HCT116 (cell line): ENCODE measurements at regions not wholly inside any gene's neighbourhood (a gene's known extent, or its start where the extent isn't known, plus 50 kb on each side); places are given as distances from the start of the nearest gene placed in this dataset.

Experiments
- ATAC-seq: fragments of 200-7000 bp; cut with Tn5 transposase; 2 replicates; pipeline ENCODE4 v1.9.1; 2020; ENCODE audit warnings: mild to moderate bottlenecking, moderate library complexity
- BruUV-seq: library from RNA; stranded (reverse); fragments of 400-500 nt; replicated peaks from 2 replicates; lab custom pipeline; 2021; lab: Mats Ljungman, UMichigan
- CTCF ChIA-PET: fragments of 300-600 bp; sonication (Branson Sonifier 250); formaldehyde crosslinking; loops from one replicate; lab custom pipeline; 2021; ENCODE audit warnings: antibody characterized with exemption; lab: Charles Lee
- POLR2A ChIA-PET: fragments of 300-600, 350-600 bp; sonication (Branson Sonifier 250); formaldehyde crosslinking; loops from one replicate; lab custom pipeline; 2021; ENCODE audit warnings: antibody characterized with exemption; lab: Charles Lee
- RAD21 ChIA-PET, 2 experiments: fragments of 300-600 bp; sonication (Branson Sonifier 250); formaldehyde crosslinking; loops; one replicate each; lab custom pipeline; 2023; ENCODE audit warnings: low total read pairs in 2 of 2; ENCODE audit not compliant: uncharacterized antibody in 2 of 2, unreplicated experiment in 2 of 2, low non-redundant PET in 1 of 2; lab: Charles Lee
- DNase-seq: peaks from one replicate; pipeline ENCODE4 v3.0.0-alpha.2; 2010; ENCODE audit warnings: low read depth, low spot score
- H2AFZ ChIP-seq: fragments of 200-600 bp; shearing (Covaris generic), sonication (generic); 2 replicates; pipeline ENCODE4 v1.6.1; 2017; ENCODE audit warnings: low read depth, mixed run types, mixed read lengths, antibody characterized with exemption, low read length; ENCODE audit not compliant: poor library complexity, severe bottlenecking
- H3K27ac ChIP-seq: 2 replicates; pipeline ENCODE4 v1.5.1; 2012; ENCODE audit warnings: low read depth, low read length
- H3K27me3 ChIP-seq: fragments of 200-600 bp; sonication (generic); 2 replicates; pipeline ENCODE4 v1.6.1; 2016; ENCODE audit warnings: mixed run types, low read length, mixed read lengths; ENCODE audit not compliant: insufficient read depth
- H3K36me3 ChIP-seq, 2 experiments: fragments of 200-500 bp in 1 of 2; fragments of 200-600 bp in 1 of 2; sonication (Bioruptor generic) in 1 of 2; sonication (generic) in 1 of 2; 2 replicates each; pipeline versions ENCODE4 v1.5.1 to v1.6.1; 2014 to 2016; ENCODE audit warnings: low read length in 2 of 2, inconsistent platforms in 1 of 2, mixed read lengths in 1 of 2, mixed run types in 1 of 2; ENCODE audit not compliant: insufficient read depth in 2 of 2, control insufficient read depth in 1 of 2
- H3K4me1 ChIP-seq, 2 experiments: fragments of 200-600 bp in 1 of 2; sonication (generic) in 1 of 2; 2 replicates each; pipeline versions ENCODE4 v1.5.1 to v1.6.1; 2012 to 2017; ENCODE audit warnings: low read length in 2 of 2, inconsistent platforms in 1 of 2, mild to moderate bottlenecking in 1 of 2, mixed read lengths in 1 of 2, mixed run types in 1 of 2, moderate library complexity in 1 of 2; ENCODE audit not compliant: insufficient read depth in 2 of 2, control insufficient read depth in 1 of 2
- H3K4me2 ChIP-seq: fragments of 200-600 bp; sonication (generic); 2 replicates; pipeline ENCODE4 v1.6.1; 2017; ENCODE audit warnings: mixed run types, low read length, mixed read lengths
- H3K4me3 ChIP-seq, 2 experiments: fragments of 200-600 bp in 1 of 2; sonication (generic) in 1 of 2; replicated peaks in 1 of 2; 2 replicates each; pipeline ENCODE4 v1.5.1; 2011 to 2016; ENCODE audit warnings: low read length in 2 of 2, control low read depth in 1 of 2, low read depth in 1 of 2, mild to moderate bottlenecking in 1 of 2, mixed read lengths in 1 of 2, mixed run types in 1 of 2
- H3K79me2 ChIP-seq: fragments of 200-600 bp; sonication (generic); 2 replicates; pipeline ENCODE4 v1.6.1; 2017; ENCODE audit warnings: mild to moderate bottlenecking, mixed run types, low read length, moderate library complexity, mixed read lengths; ENCODE audit not compliant: insufficient read depth
- H3K9ac ChIP-seq: fragments of 200-600 bp; sonication (generic); 2 replicates; pipeline ENCODE4 v1.6.1; 2016; ENCODE audit warnings: low read length, mixed read lengths
- H3K9me2 ChIP-seq: fragments of 200-600 bp; sonication (generic), shearing (Covaris generic); 2 replicates; pipeline ENCODE4 v1.6.1; 2017; ENCODE audit warnings: mixed run types, mild to moderate bottlenecking, moderate library complexity; ENCODE audit not compliant: insufficient read depth
- H3K9me3 ChIP-seq, 2 experiments: fragments of 200-500 bp in 1 of 2; fragments of 200-600 bp in 1 of 2; sonication (Bioruptor generic) in 1 of 2; sonication (generic) in 1 of 2; 2 replicates each; pipeline ENCODE4 v1.6.1; 2014 to 2017; ENCODE audit warnings: low read length in 2 of 2, mixed read lengths in 2 of 2, inconsistent platforms in 1 of 2, low read depth in 1 of 2, mild to moderate bottlenecking in 1 of 2, mixed run types in 1 of 2, moderate library complexity in 1 of 2; ENCODE audit not compliant: control insufficient read depth in 1 of 2, insufficient read depth in 1 of 2
- H4K20me1 ChIP-seq: fragments of 200-600 bp; sonication (generic), shearing (Covaris generic); 2 replicates; pipeline ENCODE4 v1.6.1; 2017; ENCODE audit warnings: mixed run types, mild to moderate bottlenecking, moderate library complexity; ENCODE audit not compliant: insufficient read depth
- CBX3 ChIP-seq: IDR thresholded peaks from 2 replicates; pipeline ENCODE4 v1.6.1; 2012; ENCODE audit warnings: low read depth
- CTCF ChIP-seq, 3 experiments: fragments of 200-600 bp in 1 of 3; sonication (generic) in 1 of 3; IDR thresholded peaks in 2 of 3; conservative IDR thresholded peaks in 1 of 3; 2 replicates each; pipeline ENCODE4 v1.5.1; 2012 to 2017; ENCODE audit warnings: low read depth in 2 of 3, low read length in 2 of 3, antibody characterized with exemption in 1 of 3, borderline replicate concordance in 1 of 3, control low read depth in 1 of 3, mild to moderate bottlenecking in 1 of 3, mixed read lengths in 1 of 3, mixed run types in 1 of 3, moderate library complexity in 1 of 3; ENCODE audit not compliant: insufficient read depth in 1 of 3
- EGR1 ChIP-seq: IDR thresholded peaks from 2 replicates; pipeline ENCODE4 v1.6.1; 2012; ENCODE audit warnings: low read depth
- ELF1 ChIP-seq: IDR thresholded peaks from 2 replicates; pipeline ENCODE4 v1.6.1; 2012; ENCODE audit warnings: low read depth, borderline replicate concordance
- EZH2 ChIP-seq: fragments of 200-600 bp; sonication (generic); IDR thresholded peaks from 2 replicates; pipeline ENCODE4 v1.6.1; 2017; ENCODE audit warnings: antibody characterized with exemption, mixed run types
- FOSL1 ChIP-seq: IDR thresholded peaks from 2 replicates; pipeline ENCODE4 v1.6.1; 2012; ENCODE audit warnings: low read depth
- JUND ChIP-seq: IDR thresholded peaks from 2 replicates; pipeline ENCODE4 v1.6.1; 2012
- RAD21 ChIP-seq: IDR thresholded peaks from 2 replicates; pipeline ENCODE4 v1.6.1; 2012; ENCODE audit warnings: low read depth, mild to moderate bottlenecking
- REST ChIP-seq: IDR thresholded peaks from 2 replicates; pipeline ENCODE4 v1.6.1; 2012; ENCODE audit warnings: low read depth
- SIN3A ChIP-seq: IDR thresholded peaks from 2 replicates; pipeline ENCODE4 v1.6.1; 2012; ENCODE audit warnings: low read depth
- YY1 ChIP-seq: IDR thresholded peaks from 2 replicates; pipeline ENCODE4 v1.6.1; 2011; ENCODE audit warnings: low read length, low read depth, moderate library complexity, mild to moderate bottlenecking; ENCODE audit not compliant: insufficient replicate concordance; ENCODE audit errors: extremely low read depth
- ZFX ChIP-seq: fragments of 450-650 bp; IDR thresholded peaks from 2 replicates; pipeline ENCODE4 v1.6.1; 2017
- intact Hi-C: fragments of 100-400 bp; cut with micrococcal nuclease; formaldehyde crosslinking; loops from 2 replicates; pipeline ENCODE4 v1.10.0; 2022

GRCh38 chr13:67961331-67961730 is 731.2 kb upstream of the PCDH9 start:
- Histone ChIP-seq H3K4me1 (no peaks in the 10 kb centered on the region), H3K4me3 (no peak overlapping the region), H2AFZ (no peak overlapping the region), H3K9ac (no peak overlapping the region), H3K36me3 (no peaks in the 10 kb centered on the region), H4K20me1 (no peaks in the 10 kb centered on the region), H3K27me3 (no peaks in the 10 kb centered on the region), H3K4me2 (no peak overlapping the region), H3K27ac (no peak overlapping the region), H3K9me2 (no peaks in the 10 kb centered on the region), H3K79me2 (no peaks in the 10 kb centered on the region), H3K9me3 (no peaks in the 10 kb centered on the region)
- DNase-seq (no peak), ATAC-seq (no peak)
- ChIA-PET CTCF (no interaction called here), RAD21 (no interaction called here), POLR2A (no interaction called here)
- intact Hi-C loops: no loop called here
- no peak for TF ChIP-seq EGR1
- BruUV-seq: no TSS peak

GRCh38 chr13:67951431-67951830 is 721.3 kb upstream of the PCDH9 start:
- intact Hi-C loops: no loop called here
- DNase-seq: no peak
- no TSS peak for BruUV-seq

More at GRCh38 chr13:67951431-67951830, 721.3 kb upstream of the PCDH9 start:
- H3K9ac ChIP-seq: no peak overlapping the region
- no peaks in the 10 kb centered on the region for H4K20me1 ChIP-seq
- TF ChIP-seq CTCF (IDR thresholded peaks at IDR 0.05 in 2 of 3, conservative IDR thresholded peaks at IDR 0.05 in 1 of 3; ENCODE audit: borderline replicate concordance in 1 of 3, insufficient read depth in 1 of 3, low read depth in 2 of 3, low read length in 2 of 3) (no peak), SIN3A (no peak), EGR1 (no peak), FOSL1 (no peak), JUND (no peak), ELF1 (no peak), YY1 (no peak), ZFX (no peak), EZH2 (no peak), CBX3 (no peak), RAD21 (no peak), REST (no peak)
- no peaks in the 10 kb centered on the region for H3K9me2 ChIP-seq
- no peaks in the 10 kb centered on the region for H3K27me3 ChIP-seq
- ChIA-PET POLR2A (no interaction called here), CTCF (no interaction called here), RAD21 (no interaction called here)
- H3K4me2 ChIP-seq: no peak overlapping the region
- no peaks in the 10 kb centered on the region; a peak in 1 of 4 replicates for H3K9me3 ChIP-seq
- H3K79me2 ChIP-seq: no peaks in the 10 kb centered on the region
- H2AFZ ChIP-seq: no peak overlapping the region
- no peak for ATAC-seq
- no peaks in the 10 kb centered on the region for H3K4me1 ChIP-seq
- no peaks in the 10 kb centered on the region for H3K36me3 ChIP-seq
- no peak overlapping the region for H3K27ac ChIP-seq
- no peak overlapping the region for H3K4me3 ChIP-seq
